Adrenal gland (tissue), 5 donors: ENCODE measurements at regions not wholly inside any gene's neighbourhood (a gene's known extent, or its start where the extent isn't known, plus 50 kb on each side); places are given as distances from the start of the nearest gene placed in this dataset.

Source experiments
- POLR2A ChIP-seq, 2 donors: fragments of 450-650 bp; IDR thresholded peaks; one replicate each; pipeline ENCODE4 v1.6.1; 2017; ENCODE audit warnings: antibody characterized with exemption in 2 of 2, mild to moderate bottlenecking in 2 of 2, moderate library complexity in 1 of 2
- TF ChIP-seq, protein P1 (sequence below), 6 experiments: fragments of 450-650 bp in 4 of 6; fragments of 200-600 bp in 2 of 6; sonication (generic) in 1 of 6; IDR thresholded peaks; 1 replicate in 5 of 6; 2 replicates in 1 of 6; pipeline versions ENCODE4 v1.5.1 to v1.8.0; 2016 to 2021; ENCODE audit warnings: antibody characterized with exemption in 6 of 6, mild to moderate bottlenecking in 2 of 6, moderate library complexity in 1 of 6
- donor health status: DM: no; HTN: no; CAD: no.

DNA sequence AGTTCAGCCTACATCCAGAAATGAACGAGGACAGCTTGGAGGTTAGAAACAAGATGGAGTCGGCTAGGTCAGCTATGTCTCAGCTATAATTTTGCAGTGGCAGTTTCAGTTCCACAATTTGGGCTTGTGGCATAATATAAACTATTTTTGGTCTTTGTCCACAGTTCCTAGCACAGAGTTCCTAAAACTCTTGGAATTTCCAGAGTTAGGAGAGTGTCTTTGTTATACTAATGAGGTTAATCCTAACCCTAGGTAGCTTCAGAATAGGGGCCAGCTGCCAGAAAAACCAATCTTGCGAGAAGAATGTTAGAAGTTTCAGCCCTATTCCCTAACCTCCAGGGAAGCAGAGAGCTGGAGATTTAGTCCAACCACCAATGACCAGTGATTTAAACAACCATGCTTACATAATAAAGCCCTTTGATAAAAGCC lies 131.9 kb downstream of the AKR1D1 start:
- no peak for TF ChIP-seq POLR2A (IDR thresholded peaks at IDR 0.05)
- TF ChIP-seq, protein P1, sequence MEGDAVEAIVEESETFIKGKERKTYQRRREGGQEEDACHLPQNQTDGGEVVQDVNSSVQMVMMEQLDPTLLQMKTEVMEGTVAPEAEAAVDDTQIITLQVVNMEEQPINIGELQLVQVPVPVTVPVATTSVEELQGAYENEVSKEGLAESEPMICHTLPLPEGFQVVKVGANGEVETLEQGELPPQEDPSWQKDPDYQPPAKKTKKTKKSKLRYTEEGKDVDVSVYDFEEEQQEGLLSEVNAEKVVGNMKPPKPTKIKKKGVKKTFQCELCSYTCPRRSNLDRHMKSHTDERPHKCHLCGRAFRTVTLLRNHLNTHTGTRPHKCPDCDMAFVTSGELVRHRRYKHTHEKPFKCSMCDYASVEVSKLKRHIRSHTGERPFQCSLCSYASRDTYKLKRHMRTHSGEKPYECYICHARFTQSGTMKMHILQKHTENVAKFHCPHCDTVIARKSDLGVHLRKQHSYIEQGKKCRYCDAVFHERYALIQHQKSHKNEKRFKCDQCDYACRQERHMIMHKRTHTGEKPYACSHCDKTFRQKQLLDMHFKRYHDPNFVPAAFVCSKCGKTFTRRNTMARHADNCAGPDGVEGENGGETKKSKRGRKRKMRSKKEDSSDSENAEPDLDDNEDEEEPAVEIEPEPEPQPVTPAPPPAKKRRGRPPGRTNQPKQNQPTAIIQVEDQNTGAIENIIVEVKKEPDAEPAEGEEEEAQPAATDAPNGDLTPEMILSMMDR (IDR thresholded peaks at IDR 0.05): no peak
